Retinal pigment epithelial cell (primary cell): ENCODE measurements at regions not wholly inside any gene's neighbourhood (a gene's known extent, or its start where the extent isn't known, plus 50 kb on each side); places are given as distances from the start of the nearest gene placed in this dataset.
"Not testable (repeated sequence)": the region's sequence is repeated elsewhere in the genome, so short reads cannot be mapped to it uniquely, and the experiment has no call there.

ENCODE experiments used
- DNase-seq: peaks from one replicate; pipeline ENCODE4 v3.0.0-alpha.2; 2010; ENCODE audit warnings: low read depth
- H3K4me3 ChIP-seq: 2 replicates; pipeline ENCODE4 v1.5.1; 2011; ENCODE audit warnings: mild to moderate bottlenecking, low read length, control low read depth, moderate library complexity
- TF ChIP-seq, protein P1 (sequence below): conservative IDR thresholded peaks from 2 replicates; pipeline ENCODE4 v1.5.1; 2011; ENCODE audit warnings: low read depth, low read length, control low read depth, inconsistent platforms

DNA sequence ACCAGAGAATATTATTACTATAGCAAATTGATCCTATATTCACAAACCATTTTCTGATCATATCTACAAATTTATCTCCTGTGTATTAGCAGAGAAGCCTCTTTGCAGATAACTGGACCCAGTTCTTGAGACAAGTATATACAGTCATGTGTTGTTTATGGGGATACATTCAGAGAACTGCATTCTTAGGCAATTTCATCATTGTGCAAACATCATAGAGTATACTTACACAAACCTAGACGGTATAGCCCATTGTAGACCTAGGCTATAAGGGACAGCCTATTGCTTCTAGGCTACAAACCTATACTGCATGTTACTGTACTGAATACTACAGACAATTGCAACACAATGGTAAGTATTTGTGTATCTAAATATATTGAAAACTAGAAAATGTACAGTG lies 152.5 kb upstream of the SPANXN4 start:
- TF ChIP-seq, protein P1, sequence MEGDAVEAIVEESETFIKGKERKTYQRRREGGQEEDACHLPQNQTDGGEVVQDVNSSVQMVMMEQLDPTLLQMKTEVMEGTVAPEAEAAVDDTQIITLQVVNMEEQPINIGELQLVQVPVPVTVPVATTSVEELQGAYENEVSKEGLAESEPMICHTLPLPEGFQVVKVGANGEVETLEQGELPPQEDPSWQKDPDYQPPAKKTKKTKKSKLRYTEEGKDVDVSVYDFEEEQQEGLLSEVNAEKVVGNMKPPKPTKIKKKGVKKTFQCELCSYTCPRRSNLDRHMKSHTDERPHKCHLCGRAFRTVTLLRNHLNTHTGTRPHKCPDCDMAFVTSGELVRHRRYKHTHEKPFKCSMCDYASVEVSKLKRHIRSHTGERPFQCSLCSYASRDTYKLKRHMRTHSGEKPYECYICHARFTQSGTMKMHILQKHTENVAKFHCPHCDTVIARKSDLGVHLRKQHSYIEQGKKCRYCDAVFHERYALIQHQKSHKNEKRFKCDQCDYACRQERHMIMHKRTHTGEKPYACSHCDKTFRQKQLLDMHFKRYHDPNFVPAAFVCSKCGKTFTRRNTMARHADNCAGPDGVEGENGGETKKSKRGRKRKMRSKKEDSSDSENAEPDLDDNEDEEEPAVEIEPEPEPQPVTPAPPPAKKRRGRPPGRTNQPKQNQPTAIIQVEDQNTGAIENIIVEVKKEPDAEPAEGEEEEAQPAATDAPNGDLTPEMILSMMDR: no peak
- no peak overlapping the region for H3K4me3 ChIP-seq

DNA sequence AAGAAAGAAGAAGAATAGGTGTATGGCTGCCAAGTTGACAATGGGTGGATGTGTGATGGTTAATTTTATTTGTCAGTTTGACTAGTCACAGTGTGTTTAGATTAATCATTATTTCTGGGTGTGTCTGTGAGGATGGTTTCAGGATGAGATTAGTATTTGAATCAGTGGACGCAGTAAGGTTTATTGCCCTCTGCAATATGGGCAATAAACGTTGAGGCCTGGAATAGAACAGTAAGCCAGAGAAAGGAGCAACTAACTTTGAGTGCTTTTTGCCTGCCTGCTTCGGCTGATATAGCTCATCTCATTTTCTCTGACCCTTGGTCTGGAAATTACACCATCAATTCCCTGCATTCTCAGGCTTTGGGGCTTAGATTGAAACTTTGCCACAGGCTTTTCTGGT lies 140.8 kb upstream of the SPANXN4 start:
- no peak for DNase-seq
- no peak overlapping the region for H3K4me3 ChIP-seq
- TF ChIP-seq, protein P1: no peak

More for the DNA sequence above, 152.5 kb upstream of the SPANXN4 start:
- DNase-seq: no peak

DNA sequence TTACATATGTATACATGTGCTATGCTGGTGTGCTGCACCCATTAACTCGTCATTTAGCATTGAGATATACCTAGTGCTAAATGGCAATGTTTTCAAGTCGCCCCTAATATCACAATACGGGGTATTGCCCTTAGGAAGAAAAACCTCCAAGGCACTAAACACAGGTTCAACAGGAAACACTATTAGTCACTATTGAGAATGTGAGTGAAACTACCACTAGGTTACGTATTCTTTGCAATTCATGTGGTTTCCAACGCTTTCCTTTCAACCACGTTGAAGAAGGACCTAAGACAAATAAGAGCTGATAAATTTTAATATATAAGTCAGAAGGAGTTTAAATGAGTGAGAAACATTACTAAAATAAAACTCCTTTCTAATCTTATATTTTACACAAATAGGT lies 134.7 kb upstream of the SPANXN4 start:
- no peak overlapping the region for H3K4me3 ChIP-seq
- TF ChIP-seq, protein P1: no peak
- no peak for DNase-seq

DNA sequence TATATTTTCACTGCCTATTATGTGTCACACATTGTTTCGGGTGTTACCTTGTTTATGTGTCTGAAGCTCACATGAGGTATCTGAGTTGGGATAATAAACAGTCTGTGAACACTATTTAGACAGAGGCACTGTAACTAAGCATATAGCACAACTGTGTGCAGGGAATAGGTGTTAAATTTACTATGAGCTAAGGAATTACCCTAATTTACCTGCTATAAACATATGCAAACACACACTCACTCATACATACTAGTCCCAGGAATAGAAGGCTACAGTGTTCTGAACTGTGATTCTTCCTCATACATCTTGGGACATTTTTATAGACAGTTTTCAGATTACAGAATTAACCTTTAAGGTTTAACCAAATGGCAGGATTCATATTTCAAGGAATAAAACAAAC lies 127.6 kb upstream of the SPANXN4 start:
- DNase-seq: no peak
- no peak overlapping the region for H3K4me3 ChIP-seq
- TF ChIP-seq, protein P1: no peak

DNA sequence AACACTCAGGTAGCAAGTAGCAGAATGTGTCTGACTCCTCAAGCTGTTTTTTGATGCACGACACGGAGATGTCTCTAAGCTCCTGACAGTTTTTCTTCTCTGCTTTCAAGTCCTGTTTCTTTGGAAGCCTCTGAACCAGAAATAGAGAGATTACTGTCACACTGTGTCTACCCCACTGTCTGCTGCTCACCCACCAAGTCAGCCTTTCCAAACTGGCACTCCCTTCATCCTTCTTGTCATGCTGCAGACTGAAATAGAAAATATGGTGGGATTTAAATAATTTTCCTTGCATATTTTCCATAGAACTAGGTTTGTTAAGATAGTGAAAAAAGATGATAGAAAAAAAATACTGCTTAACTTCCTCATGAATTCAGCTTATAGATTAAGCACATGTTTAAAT lies 102.5 kb upstream of the SPANXN4 start:
- no peak for DNase-seq
- H3K4me3 ChIP-seq: no peak overlapping the region
- TF ChIP-seq, protein P1: no peak

DNA sequence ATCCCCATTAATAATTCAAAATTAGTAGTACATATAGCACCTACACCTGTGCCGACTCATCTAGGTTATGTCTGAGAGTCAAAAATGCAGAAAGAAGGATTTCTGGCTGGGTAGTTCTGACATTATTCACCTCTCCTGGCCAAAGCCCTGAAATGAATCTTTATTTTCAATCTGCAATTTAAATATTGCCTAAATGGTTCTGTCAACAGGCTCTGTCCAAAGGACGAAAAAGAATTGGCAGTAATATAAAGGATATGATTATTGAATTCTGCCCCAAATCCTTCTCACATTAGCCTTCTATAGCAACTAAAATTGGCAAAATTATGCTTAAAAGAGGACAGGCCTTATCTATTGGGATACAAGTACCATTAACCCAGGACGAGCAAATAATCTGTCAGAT lies 86.9 kb upstream of the SPANXN4 start:
- TF ChIP-seq, protein P1: no peak
- DNase-seq: no peak

DNA sequence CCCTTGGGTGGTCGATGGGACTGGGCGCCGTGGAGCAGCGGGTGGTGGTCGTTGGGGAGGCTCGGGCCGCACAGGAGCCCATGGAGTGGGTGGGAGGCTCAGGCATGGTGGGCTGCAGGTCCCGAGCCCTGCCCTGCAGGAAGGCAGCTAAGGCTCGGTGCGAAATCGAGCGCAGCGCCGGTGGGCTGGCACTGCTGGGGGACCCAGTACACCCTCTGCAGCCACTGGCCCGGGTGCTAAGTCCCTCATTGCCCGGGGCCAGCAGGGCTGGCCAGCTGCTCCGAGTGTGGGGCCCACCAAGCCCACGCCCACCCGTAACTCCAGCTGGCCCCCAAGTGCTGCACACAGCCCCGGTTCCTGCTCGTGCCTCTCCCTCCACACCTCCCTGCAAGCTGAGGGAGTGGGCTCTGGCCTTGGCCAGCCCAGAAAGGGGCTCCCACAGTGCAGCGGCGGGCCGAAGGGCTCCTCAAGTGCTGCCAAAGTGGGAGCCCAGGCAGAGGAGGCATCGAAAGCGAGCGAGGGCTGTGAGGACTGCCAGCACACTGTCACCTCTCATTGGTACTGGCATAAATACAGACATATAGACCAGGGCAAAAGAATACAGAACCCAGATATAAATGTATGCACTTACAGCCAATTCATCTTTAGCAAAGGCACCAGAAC lies 53.5 kb upstream of the SPANXN4 start:
- not testable (repeated sequence) for DNase-seq, H3K4me3 ChIP-seq

More for the DNA sequence above, 86.9 kb upstream of the SPANXN4 start:
- H3K4me3 ChIP-seq: no peak overlapping the region
